ENCODE measurements at regions not wholly inside any gene's neighbourhood (a gene's known extent, or its start where the extent isn't known, plus 50 kb on each side); places are given as distances from the start of the nearest gene placed in this dataset.

DNA sequence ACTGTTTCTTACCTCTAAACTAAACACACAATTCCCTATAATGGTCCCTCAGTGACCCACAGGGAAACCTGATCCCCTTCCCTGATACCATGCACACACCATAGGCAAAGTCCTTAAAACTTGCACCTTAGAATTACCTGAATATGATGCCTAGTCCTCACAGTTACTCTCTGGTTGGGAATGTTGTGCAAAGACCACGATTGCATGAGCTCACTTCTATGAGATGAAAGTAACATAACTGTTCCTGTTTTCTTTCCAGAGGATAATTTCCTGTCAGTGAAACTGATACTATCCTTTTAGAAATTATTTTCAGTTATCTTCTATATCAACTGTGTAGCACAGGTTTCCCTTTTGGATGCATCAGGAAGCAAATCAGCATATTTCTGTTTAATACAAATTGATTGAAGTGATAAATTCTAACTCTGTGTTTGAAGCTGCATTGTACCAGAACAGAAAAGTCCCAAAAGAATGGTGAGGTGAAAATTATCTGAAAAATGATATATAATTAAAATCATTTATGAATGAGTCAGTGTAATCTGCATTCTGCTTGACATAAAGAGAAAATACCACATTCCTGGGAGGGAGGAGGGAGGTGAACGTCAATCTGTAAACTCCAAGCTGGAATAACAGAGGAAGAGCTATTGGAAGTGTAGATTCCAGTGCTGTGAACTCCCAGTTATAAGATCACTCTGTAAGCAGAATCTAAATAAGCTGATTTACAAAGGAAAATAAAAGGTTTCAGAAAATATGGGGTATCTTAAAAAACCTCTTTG is 51.2 kb upstream of the TNFAIP8 start:
- DNase-seq (ENCODE audit: low read depth) = no peak
- H3K4me3 ChIP-seq (ENCODE audit: low read length) = no peak overlapping the region
- TF ChIP-seq, protein P1, sequence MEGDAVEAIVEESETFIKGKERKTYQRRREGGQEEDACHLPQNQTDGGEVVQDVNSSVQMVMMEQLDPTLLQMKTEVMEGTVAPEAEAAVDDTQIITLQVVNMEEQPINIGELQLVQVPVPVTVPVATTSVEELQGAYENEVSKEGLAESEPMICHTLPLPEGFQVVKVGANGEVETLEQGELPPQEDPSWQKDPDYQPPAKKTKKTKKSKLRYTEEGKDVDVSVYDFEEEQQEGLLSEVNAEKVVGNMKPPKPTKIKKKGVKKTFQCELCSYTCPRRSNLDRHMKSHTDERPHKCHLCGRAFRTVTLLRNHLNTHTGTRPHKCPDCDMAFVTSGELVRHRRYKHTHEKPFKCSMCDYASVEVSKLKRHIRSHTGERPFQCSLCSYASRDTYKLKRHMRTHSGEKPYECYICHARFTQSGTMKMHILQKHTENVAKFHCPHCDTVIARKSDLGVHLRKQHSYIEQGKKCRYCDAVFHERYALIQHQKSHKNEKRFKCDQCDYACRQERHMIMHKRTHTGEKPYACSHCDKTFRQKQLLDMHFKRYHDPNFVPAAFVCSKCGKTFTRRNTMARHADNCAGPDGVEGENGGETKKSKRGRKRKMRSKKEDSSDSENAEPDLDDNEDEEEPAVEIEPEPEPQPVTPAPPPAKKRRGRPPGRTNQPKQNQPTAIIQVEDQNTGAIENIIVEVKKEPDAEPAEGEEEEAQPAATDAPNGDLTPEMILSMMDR (IDR thresholded peaks at IDR 0.05; ENCODE audit: insufficient read depth, low read depth, low read length, missing control alignments) = no peak

Measured in epithelial cell of esophagus (primary cell).